ENCODE measurements at regions not wholly inside any gene's neighbourhood (a gene's known extent, or its start where the extent isn't known, plus 50 kb on each side); places are given as distances from the start of the nearest gene placed in this dataset.
A peak's percentile ranks its signal among the peaks of the same experiment; 100 is the strongest.
"Not testable (repeated sequence)": the region's sequence is repeated elsewhere in the genome, so short reads cannot be mapped to it uniquely, and the experiment has no call there.

GRCh38 chr20:7155282-7155681, 387.8 kb downstream of the BMP2 start:
- no peaks in the 10 kb centered on the region for H3K27me3 ChIP-seq
- H3K27ac ChIP-seq: no peak overlapping the region
- no peaks in the 10 kb centered on the region for H3K4me1 ChIP-seq (ENCODE audit: low read depth)
- no peak overlapping the region for H3K4me3 ChIP-seq
- H3K36me3 ChIP-seq: no peaks in the 10 kb centered on the region
- H3K9me3 ChIP-seq (ENCODE audit: low read depth): no peaks in the 10 kb centered on the region
- no peak for DNase-seq (ENCODE audit: low read depth in 1 of 2, low spot score in 1 of 2)
- no peak for TF ChIP-seq CTCF (IDR thresholded peaks at IDR 0.05; ENCODE audit: low read depth, low read length)

GRCh38 chr20:7155794-7156193, 388.3 kb downstream of the BMP2 start:
- Histone ChIP-seq H3K4me1 (ENCODE audit: low read depth) (no peaks in the 10 kb centered on the region), H3K9me3 (ENCODE audit: low read depth) (no peaks in the 10 kb centered on the region), H3K4me3 (no peak overlapping the region), H3K27ac (no peak overlapping the region), H3K36me3 (no peaks in the 10 kb centered on the region), H3K27me3 (no peaks in the 10 kb centered on the region)
- no peak for DNase-seq (ENCODE audit: low read depth in 1 of 2, low spot score in 1 of 2)
- TF ChIP-seq CTCF (IDR thresholded peaks at IDR 0.05; ENCODE audit: low read depth, low read length): no peak

- H3K4me3 ChIP-seq: no peak overlapping the region
- H3K36me3 ChIP-seq: no peaks in the 10 kb centered on the region
- no peaks in the 10 kb centered on the region for H3K9me3 ChIP-seq (ENCODE audit: low read depth)
- H3K4me1 ChIP-seq (ENCODE audit: low read depth): no peaks in the 10 kb centered on the region
- no peak overlapping the region for H3K27ac ChIP-seq
- TF ChIP-seq CTCF (IDR thresholded peaks at IDR 0.05; ENCODE audit: low read depth, low read length): no peak
- no peaks in the 10 kb centered on the region for H3K27me3 ChIP-seq
- DNase-seq (ENCODE audit: low read depth in 1 of 2, low spot score in 1 of 2): no peak
Measured at GRCh38 chr20:7159903-7160302, 392.4 kb downstream of the BMP2 start.

- TF ChIP-seq CTCF (IDR thresholded peaks at IDR 0.05; ENCODE audit: low read depth, low read length): peak; percentile 39
- Histone ChIP-seq H3K4me1 (ENCODE audit: low read depth) (no peaks in the 10 kb centered on the region), H3K4me3 (no peak overlapping the region), H3K36me3 (no peaks in the 10 kb centered on the region), H3K27me3 (no peaks in the 10 kb centered on the region), H3K9me3 (ENCODE audit: low read depth) (no peaks in the 10 kb centered on the region), H3K27ac (no peak overlapping the region)
- DNase-seq (ENCODE audit: low read depth in 1 of 2, low spot score in 1 of 2): peak; percentile 29 to 34
Measured at GRCh38 chr20:7161690-7162089, 394.2 kb downstream of the BMP2 start.

GRCh38 chr20:7171911-7172310, 404.4 kb downstream of the BMP2 start:
- H3K4me1 ChIP-seq (ENCODE audit: low read depth): no peaks in the 10 kb centered on the region
- no peak overlapping the region for H3K4me3 ChIP-seq
- DNase-seq (ENCODE audit: low read depth in 1 of 2, low spot score in 1 of 2): peak in 1 of 2 donors; percentile 43
- no peak for TF ChIP-seq CTCF (IDR thresholded peaks at IDR 0.05; ENCODE audit: low read depth, low read length)
- H3K27ac ChIP-seq: no peak overlapping the region
- H3K36me3 ChIP-seq: no peaks in the 10 kb centered on the region
- H3K27me3 ChIP-seq: no peaks in the 10 kb centered on the region
- H3K9me3 ChIP-seq (ENCODE audit: low read depth): no peaks in the 10 kb centered on the region

- no peaks in the 10 kb centered on the region for H3K36me3 ChIP-seq
- no peaks in the 10 kb centered on the region for H3K9me3 ChIP-seq (ENCODE audit: low read depth)
- no peak overlapping the region for H3K4me3 ChIP-seq
- H3K4me1 ChIP-seq (ENCODE audit: low read depth): no peaks in the 10 kb centered on the region
- DNase-seq (ENCODE audit: low read depth in 1 of 2, low spot score in 1 of 2): no peak
- H3K27ac ChIP-seq: no peak overlapping the region
- TF ChIP-seq CTCF (IDR thresholded peaks at IDR 0.05; ENCODE audit: low read depth, low read length): no peak
- H3K27me3 ChIP-seq: no peaks in the 10 kb centered on the region
Measured at GRCh38 chr20:7174554-7174953, 407.1 kb downstream of the BMP2 start.

GRCh38 chr20:7175827-7176226, 408.3 kb downstream of the BMP2 start:
- not testable (repeated sequence) for DNase-seq (ENCODE audit: low read depth in 1 of 2, low spot score in 1 of 2); H3K36me3 ChIP-seq; H3K4me3 ChIP-seq; H3K27me3 ChIP-seq; H3K27ac ChIP-seq; H3K4me1 ChIP-seq (ENCODE audit: low read depth); H3K9me3 ChIP-seq (ENCODE audit: low read depth)

Measured in cardiac muscle cell (in vitro differentiated cells and primary cell).